ENCODE measurements at regions not wholly inside any gene's neighbourhood (a gene's known extent, or its start where the extent isn't known, plus 50 kb on each side); places are given as distances from the start of the nearest gene placed in this dataset.
A peak's percentile ranks its signal among the peaks of the same experiment; 100 is the strongest.

GRCh38 chr6:167660424-167660823 is 166.3 kb upstream of the AFDN start:
- BruUV-seq (replicated peaks), result no TSS peak
- ATAC-seq (no peak), FAIRE-seq (no peak), DNase-seq (ENCODE audit: low spot score) (no peak)
- H2AFZ ChIP-seq (ENCODE audit: low read length), result no peak overlapping the region
- H4K20me1 ChIP-seq (ENCODE audit: insufficient read depth, low read length), result no peaks in the 10 kb centered on the region
- no peaks in the 10 kb centered on the region for H3K36me3 ChIP-seq (replicated peaks in 1 of 2; ENCODE audit: control insufficient read depth in 1 of 2, insufficient read depth in 2 of 2, low read length in 2 of 2)
- no peaks in the 10 kb centered on the region for H3K9me3 ChIP-seq (ENCODE audit: low read length)
- H3K4me1 ChIP-seq (ENCODE audit: insufficient read depth, low read length), result peaks cover 58% of the 10 kb centered on the region
- CTCF ChIA-PET (ENCODE audit: low intra/inter-chr PET ratio, low total read pairs), result no interaction called here
- POLR2A ChIA-PET, result interaction anchor here (0.9 kb wide), 1 partner anchor 16 kb away, joined by 3 read pairs; no protein-coding TSS in a partner anchor
- H3K4me2 ChIP-seq (ENCODE audit: low read depth, low read length), result peak overlapping the region; percentile 81; the same call in 1 of the 2 replicates
- no peaks in the 10 kb centered on the region for H3K27me3 ChIP-seq (ENCODE audit: control insufficient read depth in 1 of 2, insufficient read depth in 2 of 2, low read length in 2 of 2)
- no peak for TF ChIP-seq ZNF264 (CRISPR knock-in tag; IDR thresholded peaks at IDR 0.05)
- TF ChIP-seq ZNF343 (CRISPR knock-in tag; IDR thresholded peaks at IDR 0.05), result no peak
- no peak for TF ChIP-seq ZNF432 (CRISPR knock-in tag; IDR thresholded peaks at IDR 0.05; ENCODE audit: borderline replicate concordance)
- TF ChIP-seq MXD4 (CRISPR knock-in tag; IDR thresholded peaks at IDR 0.05), result no peak
- TF ChIP-seq GPBP1L1 (CRISPR knock-in tag; IDR thresholded peaks at IDR 0.05), result no peak
- TF ChIP-seq ZNF724P (CRISPR knock-in tag; IDR thresholded peaks at IDR 0.05; ENCODE audit: borderline replicate concordance), result no peak
- TF ChIP-seq SIX4 (CRISPR knock-in tag; IDR thresholded peaks at IDR 0.05), result no peak
- no peak overlapping the region for H3K27ac ChIP-seq (ENCODE audit: extremely low read length, insufficient read depth, low read length)
- H3K9ac ChIP-seq (ENCODE audit: insufficient read depth, low read depth, low read length), result no peak overlapping the region
- intact Hi-C loops (cut with micrococcal nuclease; ENCODE audit: unreplicated experiment) (no loop called here), in situ Hi-C loops (cut with HindIII; ENCODE audit: extremely low pct_ligation_motif_present, low pct_unique_long_range_greater_than_20kb) (no loop called here)
- WGBS (ENCODE audit: low lambda C conversion rate), result 59% methylated on average over 4 of the region's 4 CpGs
- no peaks in the 10 kb centered on the region for H3K79me2 ChIP-seq (ENCODE audit: insufficient read depth, low read length)
- no peak overlapping the region for H3K4me3 ChIP-seq (replicated peaks in 1 of 3; ENCODE audit: insufficient read depth in 1 of 3, low read depth in 2 of 3, low read length in 3 of 3)

GRCh38 chr6:167660944-167661551 is 165.7 kb upstream of the AFDN start:
- in situ Hi-C loops (cut with HindIII; ENCODE audit: extremely low pct_ligation_motif_present, low pct_unique_long_range_greater_than_20kb), result no loop called here
- POLR2A ChIA-PET, result interaction anchor here (0.9 kb wide), 1 partner anchor 15 kb away, joined by 3 read pairs; no protein-coding TSS in a partner anchor
- CTCF ChIA-PET (ENCODE audit: low intra/inter-chr PET ratio, low total read pairs), result no interaction called here
- TF ChIP-seq ZNF292 (CRISPR knock-in tag; IDR thresholded peaks at IDR 0.05; ENCODE audit: borderline replicate concordance, low read depth) (peak; percentile 56; the same call in 1 of the 2 replicates), ZFP1 (CRISPR knock-in tag; IDR thresholded peaks at IDR 0.05) (no peak), ZNF558 (CRISPR knock-in tag; IDR thresholded peaks at IDR 0.05; ENCODE audit: borderline replicate concordance) (no peak), STAG1 (CRISPR knock-in tag; IDR thresholded peaks at IDR 0.05) (no peak), ZNF547 (CRISPR knock-in tag; IDR thresholded peaks at IDR 0.05) (0 out of 2 replicates have a peak, but pooled peaks have one; percentile 25)
- TF ChIP-seq, protein P1, sequence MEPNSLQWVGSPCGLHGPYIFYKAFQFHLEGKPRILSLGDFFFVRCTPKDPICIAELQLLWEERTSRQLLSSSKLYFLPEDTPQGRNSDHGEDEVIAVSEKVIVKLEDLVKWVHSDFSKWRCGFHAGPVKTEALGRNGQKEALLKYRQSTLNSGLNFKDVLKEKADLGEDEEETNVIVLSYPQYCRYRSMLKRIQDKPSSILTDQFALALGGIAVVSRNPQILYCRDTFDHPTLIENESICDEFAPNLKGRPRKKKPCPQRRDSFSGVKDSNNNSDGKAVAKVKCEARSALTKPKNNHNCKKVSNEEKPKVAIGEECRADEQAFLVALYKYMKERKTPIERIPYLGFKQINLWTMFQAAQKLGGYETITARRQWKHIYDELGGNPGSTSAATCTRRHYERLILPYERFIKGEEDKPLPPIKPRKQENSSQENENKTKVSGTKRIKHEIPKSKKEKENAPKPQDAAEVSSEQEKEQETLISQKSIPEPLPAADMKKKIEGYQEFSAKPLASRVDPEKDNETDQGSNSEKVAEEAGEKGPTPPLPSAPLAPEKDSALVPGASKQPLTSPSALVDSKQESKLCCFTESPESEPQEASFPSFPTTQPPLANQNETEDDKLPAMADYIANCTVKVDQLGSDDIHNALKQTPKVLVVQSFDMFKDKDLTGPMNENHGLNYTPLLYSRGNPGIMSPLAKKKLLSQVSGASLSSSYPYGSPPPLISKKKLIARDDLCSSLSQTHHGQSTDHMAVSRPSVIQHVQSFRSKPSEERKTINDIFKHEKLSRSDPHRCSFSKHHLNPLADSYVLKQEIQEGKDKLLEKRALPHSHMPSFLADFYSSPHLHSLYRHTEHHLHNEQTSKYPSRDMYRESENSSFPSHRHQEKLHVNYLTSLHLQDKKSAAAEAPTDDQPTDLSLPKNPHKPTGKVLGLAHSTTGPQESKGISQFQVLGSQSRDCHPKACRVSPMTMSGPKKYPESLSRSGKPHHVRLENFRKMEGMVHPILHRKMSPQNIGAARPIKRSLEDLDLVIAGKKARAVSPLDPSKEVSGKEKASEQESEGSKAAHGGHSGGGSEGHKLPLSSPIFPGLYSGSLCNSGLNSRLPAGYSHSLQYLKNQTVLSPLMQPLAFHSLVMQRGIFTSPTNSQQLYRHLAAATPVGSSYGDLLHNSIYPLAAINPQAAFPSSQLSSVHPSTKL (CRISPR knock-in tag; IDR thresholded peaks at IDR 0.05), result 0 out of 2 replicates have a peak, but pooled peaks have one; percentile 9

More at GRCh38 chr6:167660944-167661551, 165.7 kb upstream of the AFDN start:
- no peak overlapping the region for H2AFZ ChIP-seq (ENCODE audit: low read length)
- H3K9me3 ChIP-seq (ENCODE audit: low read length), result no peaks in the 10 kb centered on the region
- no peaks in the 10 kb centered on the region for H3K36me3 ChIP-seq (replicated peaks in 1 of 2; ENCODE audit: control insufficient read depth in 1 of 2, insufficient read depth in 2 of 2, low read length in 2 of 2)
- intact Hi-C loops (cut with micrococcal nuclease; ENCODE audit: unreplicated experiment), result no loop called here
- H3K4me3 ChIP-seq (replicated peaks in 1 of 3; ENCODE audit: insufficient read depth in 1 of 3, low read depth in 2 of 3, low read length in 3 of 3), result peak overlapping the region in 2 of 3 experiments; percentile 35 to 38; a peak in 5 of 6 replicates
- peak overlapping the region; percentile 81 for H3K4me2 ChIP-seq (ENCODE audit: low read depth, low read length)
- FAIRE-seq, result no peak
- H3K4me1 ChIP-seq (ENCODE audit: insufficient read depth, low read length), result peaks cover 64% of the 10 kb centered on the region
- BruUV-seq (replicated peaks), result no TSS peak
- H3K79me2 ChIP-seq (ENCODE audit: insufficient read depth, low read length), result no peaks in the 10 kb centered on the region
- no peak for DNase-seq (ENCODE audit: low spot score)
- H3K27ac ChIP-seq (ENCODE audit: extremely low read length, insufficient read depth, low read length), result no peak overlapping the region
- peak; percentile 45 for ATAC-seq
- no peaks in the 10 kb centered on the region for H4K20me1 ChIP-seq (ENCODE audit: insufficient read depth, low read length)
- 36% methylated on average over 9 of the region's 9 CpGs for WGBS (ENCODE audit: low lambda C conversion rate)
- H3K9ac ChIP-seq (ENCODE audit: insufficient read depth, low read depth, low read length), result no peak overlapping the region
- H3K27me3 ChIP-seq (ENCODE audit: control insufficient read depth in 1 of 2, insufficient read depth in 2 of 2, low read length in 2 of 2), result no peaks in the 10 kb centered on the region
